K562 (cell line): ENCODE measurements at regions not wholly inside any gene's neighbourhood (a gene's known extent, or its start where the extent isn't known, plus 50 kb on each side); places are given as distances from the start of the nearest gene placed in this dataset.

Experiments used
- ATAC-seq: fragments of 200-7000 bp; cut with Tn5 transposase; 3 replicates; pipeline ENCODE4 v1.9.1; 2020; ENCODE audit warnings: moderate library complexity
- BruUV-seq: library from RNA; stranded (reverse); fragments of 400-500 nt; replicated peaks from 2 replicates; lab custom pipeline; 2021; lab: Mats Ljungman, UMichigan
- CTCF ChIA-PET: fragments of 300-600 bp; formaldehyde crosslinking; extraction: SDS; loops from one replicate; lab custom pipeline; 2021; ENCODE audit warnings: low intra/inter-chr PET ratio; lab: Yijun Ruan, JAX
- POLR2A ChIA-PET: fragments of 300-600, 350-650 bp; sonication (Branson Sonifier 250); formaldehyde crosslinking; extraction: SDS; loops from one replicate; lab custom pipeline; 2021; ENCODE audit warnings: antibody characterized with exemption, inconsistent platforms; lab: Yijun Ruan, JAX
- DNase-seq, 4 experiments: peaks; one replicate each; pipeline versions ENCODE4 v3.0.0 to v3.0.0-alpha.2; 2011 to 2018; ENCODE audit warnings: low spot score in 3 of 4, mixed read lengths in 3 of 4; ENCODE audit errors: extremely low read depth in 1 of 4
- FAIRE-seq: peaks from 2 replicates; lab custom pipeline; 2011; peaks lifted over from hg19 to GRCh38; lab: Jason Lieb, UNC
- H2AFZ ChIP-seq: 2 replicates; pipeline ENCODE4 v1.6.0; 2011; ENCODE audit warnings: low read depth, low read length, control low read depth, inconsistent platforms
- H3K27ac ChIP-seq: fragments of 200-600 bp; 3 replicates; pipeline ENCODE4 v1.8.0; 2011; ENCODE audit warnings: low read depth, mild to moderate bottlenecking, control low read depth, inconsistent platforms, low read length, moderate library complexity, mixed read lengths; ENCODE audit errors: extremely low read depth
- H3K27me3 ChIP-seq, 2 experiments: fragments of 300-600 bp in 1 of 2; 2 replicates in 1 of 2; 3 replicates in 1 of 2; pipeline versions ENCODE4 v1.6.0 to v1.8.0; 2011; ENCODE audit warnings: inconsistent platforms in 2 of 2, low read length in 2 of 2, mild to moderate bottlenecking in 1 of 2, mixed read lengths in 1 of 2, moderate library complexity in 1 of 2; ENCODE audit not compliant: control insufficient read depth in 2 of 2, insufficient read depth in 2 of 2
- H3K36me3 ChIP-seq: fragments of 300-600 bp; 3 replicates; pipeline ENCODE4 v1.8.0; 2011; ENCODE audit warnings: mild to moderate bottlenecking, low read length, inconsistent platforms; ENCODE audit not compliant: control insufficient read depth, insufficient read depth
- H3K4me1 ChIP-seq, 2 experiments: fragments of 200-600 bp in 1 of 2; replicated peaks in 1 of 2; 2 replicates in 1 of 2; 3 replicates in 1 of 2; pipeline versions ENCODE4 v1.5.1 to v1.8.0; 2011; ENCODE audit warnings: inconsistent platforms in 2 of 2, low read length in 2 of 2, mild to moderate bottlenecking in 1 of 2, mixed read lengths in 1 of 2, moderate library complexity in 1 of 2; ENCODE audit not compliant: control insufficient read depth in 2 of 2, insufficient read depth in 2 of 2
- H3K4me2 ChIP-seq: 2 replicates; pipeline ENCODE4 v1.6.1; 2011; ENCODE audit warnings: low read length, control low read depth, inconsistent platforms, mixed read lengths; ENCODE audit not compliant: insufficient read depth
- H3K4me3 ChIP-seq: fragments of 200-600 bp; sonication (generic), shearing (Covaris generic); 2 replicates; pipeline ENCODE4 v1.5.1; 2016; ENCODE audit warnings: control low read depth, inconsistent platforms
- H3K79me2 ChIP-seq: fragments of 200-600 bp; 3 replicates; pipeline ENCODE4 v1.8.0; 2011; ENCODE audit warnings: low read length, inconsistent platforms; ENCODE audit not compliant: control insufficient read depth, insufficient read depth
- H3K9ac ChIP-seq, 2 experiments: 2 replicates each; pipeline versions ENCODE4 v1.6.0 to v1.6.1; 2011; ENCODE audit warnings: low read depth in 2 of 2, low read length in 2 of 2, control low read depth in 1 of 2, inconsistent platforms in 1 of 2, mild to moderate bottlenecking in 1 of 2, mixed read lengths in 1 of 2; ENCODE audit not compliant: insufficient read depth in 1 of 2
- H3K9me1 ChIP-seq: one replicate; pipeline ENCODE4 v1.6.0; 2011; ENCODE audit warnings: inconsistent platforms, mild to moderate bottlenecking, low read length, moderate library complexity; ENCODE audit not compliant: control insufficient read depth, insufficient read depth
- H3K9me3 ChIP-seq: replicated peaks from 2 replicates; pipeline ENCODE4 v1.5.1; 2011; ENCODE audit warnings: low read depth, low read length, inconsistent platforms; ENCODE audit not compliant: control insufficient read depth, insufficient read depth
- H4K20me1 ChIP-seq: replicated peaks from 2 replicates; pipeline ENCODE4 v1.6.1; 2011; ENCODE audit warnings: low read length, inconsistent platforms, mixed read lengths; ENCODE audit not compliant: control insufficient read depth, insufficient read depth
- CHD4 ChIP-seq: fragments of 200-600 bp; sonication (generic); IDR thresholded peaks from 3 replicates; pipeline ENCODE4 v1.6.1; 2012; ENCODE audit warnings: low read depth, mild to moderate bottlenecking, mixed read lengths, low read length, inconsistent platforms; ENCODE audit not compliant: insufficient read depth, insufficient replicate concordance, poor library complexity, severe bottlenecking
- CTCF ChIP-seq, 3 experiments: IDR thresholded peaks in 2 of 3; conservative IDR thresholded peaks in 1 of 3; 2 replicates each; pipeline ENCODE4 v1.5.1; 2011 to 2012; ENCODE audit warnings: low read length in 3 of 3, mild to moderate bottlenecking in 3 of 3, control low read depth in 2 of 3, improper control_type of control experiment in 1 of 3, inconsistent platforms in 1 of 3, low read depth in 1 of 3, mixed read lengths in 1 of 3, moderate library complexity in 1 of 3; ENCODE audit not compliant: insufficient read depth in 2 of 3
- ELF1 ChIP-seq: fragments of 200-800 bp; sonication (Bioruptor generic); IDR thresholded peaks from 2 replicates; pipeline ENCODE4 v1.6.1; 2016; ENCODE audit warnings: missing genetic modification characterization, missing compliant biosample characterization
- EWSR1 ChIP-seq: fragments of 450-650 bp; IDR thresholded peaks from 2 replicates; pipeline ENCODE4 v1.6.1; 2018; ENCODE audit warnings: borderline replicate concordance, mild to moderate bottlenecking, low read depth, moderate library complexity; ENCODE audit not compliant: partially characterized antibody
- HDAC1 ChIP-seq, 2 experiments: fragments of 450-650 bp; IDR thresholded peaks; 2 replicates each; pipeline ENCODE4 v1.6.1; 2016 to 2017; ENCODE audit warnings: inconsistent platforms in 1 of 2, mild to moderate bottlenecking in 1 of 2, moderate library complexity in 1 of 2
- MTA2 ChIP-seq: fragments of 450-650 bp; IDR thresholded peaks from 2 replicates; pipeline ENCODE4 v1.6.1; 2016; ENCODE audit warnings: low read depth
- MTF1 ChIP-seq: fragments of 250-450 bp; sonication (Bioruptor Pico); IDR thresholded peaks from 2 replicates; pipeline ENCODE4 v1.9.0; 2021; ENCODE audit warnings: moderate library complexity, mild to moderate bottlenecking, inconsistent platforms, borderline replicate concordance
- NCOA4 ChIP-seq: fragments of 450-650 bp; IDR thresholded peaks from 2 replicates; pipeline ENCODE4 v1.6.1; 2018; ENCODE audit warnings: mild to moderate bottlenecking; ENCODE audit not compliant: partially characterized antibody
- RBFOX2 ChIP-seq: fragments of 200-400 bp; formaldehyde crosslinking; IDR thresholded peaks from 2 replicates; pipeline ENCODE4 v1.6.1; 2017; ENCODE audit warnings: low read depth, mild to moderate bottlenecking, low read length, moderate library complexity
- RCOR1 ChIP-seq, 2 experiments: IDR thresholded peaks; 2 replicates each; pipeline ENCODE4 v1.6.1; 2012; ENCODE audit warnings: low read depth in 2 of 2, low read length in 2 of 2, borderline replicate concordance in 1 of 2, improper control_type of control experiment in 1 of 2
- SMAD2 ChIP-seq: fragments of 150-350 bp; IDR thresholded peaks from 2 replicates; pipeline ENCODE4 v1.6.1; 2014; ENCODE audit warnings: low read depth, mild to moderate bottlenecking, low read length
- ZFP1 ChIP-seq: fragments of 450-650 bp; formaldehyde crosslinking; IDR thresholded peaks from 2 replicates; pipeline ENCODE4 v1.4.0; 2020; ENCODE audit warnings: mild to moderate bottlenecking, mixed read lengths
- ZNF133 ChIP-seq: fragments of 250-450 bp; sonication (Bioruptor Pico); IDR thresholded peaks from 2 replicates; pipeline ENCODE4 v1.4.0; 2020; ENCODE audit warnings: mild to moderate bottlenecking
- ZNF197 ChIP-seq: fragments of 200-800 bp; sonication (Bioruptor generic); IDR thresholded peaks from 2 replicates; pipeline ENCODE4 v1.6.1; 2016; ENCODE audit warnings: low read depth, missing genetic modification characterization, missing compliant biosample characterization
- ZNF239 ChIP-seq: fragments of 250-450 bp; sonication (Bioruptor Pico); IDR thresholded peaks from 2 replicates; pipeline ENCODE4 v1.4.0; 2020; ENCODE audit warnings: mild to moderate bottlenecking
- ZNF445 ChIP-seq: fragments of 250-450 bp; sonication (Bioruptor Pico); IDR thresholded peaks from 2 replicates; pipeline ENCODE4 v1.4.0; 2020; ENCODE audit warnings: low read depth, mild to moderate bottlenecking, moderate library complexity
- WGBS: fragments of 100-300 bp; shearing (Covaris generic); methylation state at CpG from one replicate; pipeline ENCODE4 v1.1.6; 2016; ENCODE audit warnings: low coverage, mixed read lengths; ENCODE audit not compliant: insufficient coverage; ENCODE audit errors: missing lambda C conversion rate; 5-methylcytosine and 5-hydroxymethylcytosine counted together
- in situ Hi-C: fragments of 300-500 bp; cut with MboI; formaldehyde crosslinking; loops from 4 replicates; pipeline ENCODE4 v1.15.0; 2018; ENCODE audit warnings: inconsistent platforms, mixed read lengths
- intact Hi-C: fragments of 100-400 bp; cut with micrococcal nuclease; formaldehyde crosslinking; loops from 2 replicates; pipeline ENCODE4 v1.14.2; 2022
- TF ChIP-seq, protein P1 (sequence below): fragments of 250-450 bp; sonication (Bioruptor Pico); IDR thresholded peaks from 2 replicates; pipeline ENCODE4 v1.9.0; 2021; ENCODE audit warnings: mild to moderate bottlenecking, inconsistent platforms

DNA sequence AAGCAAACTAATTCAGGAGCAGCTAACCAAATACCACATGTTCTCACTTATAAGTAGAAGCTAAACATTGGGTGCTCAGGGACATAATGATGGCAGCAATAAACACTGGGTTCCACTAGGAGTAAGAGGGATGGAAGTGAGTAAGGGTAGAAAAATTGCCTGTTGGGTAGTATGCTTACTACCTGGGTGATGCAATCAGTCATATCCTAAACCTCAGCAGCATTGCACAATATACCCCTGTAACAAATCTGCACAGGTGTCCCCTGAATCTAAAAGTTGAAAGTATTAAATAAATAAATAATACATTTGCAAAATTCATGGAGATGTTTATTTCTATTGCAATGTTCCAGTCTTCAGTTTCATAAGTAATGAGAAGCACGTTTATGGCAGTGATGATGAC, 409.8 kb upstream of the FOXG1 start:
- no TSS peak for BruUV-seq
- no peak overlapping the region for H3K9ac ChIP-seq
- WGBS = 0% methylated on average over 1 of the region's 1 CpG
- H3K27ac ChIP-seq = no peak overlapping the region
- H3K27me3 ChIP-seq = no peaks in the 10 kb centered on the region
- H3K79me2 ChIP-seq = no peaks in the 10 kb centered on the region
- H3K9me1 ChIP-seq = no peaks in the 10 kb centered on the region
- H3K4me1 ChIP-seq = no peaks in the 10 kb centered on the region
- H3K9me3 ChIP-seq = no peaks in the 10 kb centered on the region
- TF ChIP-seq ELF1 (tag) (no peak), CHD4 (no peak), NCOA4 (no peak), HDAC1 (IDR thresholded peaks at IDR 0.05) (no peak), ZFP1 (CRISPR knock-in tag) (no peak), RCOR1 (IDR thresholded peaks at IDR 0.05; ENCODE audit: borderline replicate concordance in 1 of 2, low read depth in 2 of 2, low read length in 2 of 2) (no peak), ZNF197 (CRISPR knock-in tag) (no peak), ZNF239 (CRISPR knock-in tag) (no peak), MTA2 (no peak), MTF1 (CRISPR knock-in tag) (no peak), ZNF133 (CRISPR knock-in tag) (no peak), CTCF (IDR thresholded peaks at IDR 0.05 in 2 of 3, conservative IDR thresholded peaks at IDR 0.05 in 1 of 3; ENCODE audit: insufficient read depth in 2 of 3, low read depth in 1 of 3, low read length in 3 of 3) (no peak), SMAD2 (no peak), EWSR1 (no peak), ZNF445 (CRISPR knock-in tag) (no peak), RBFOX2 (no peak)
- TF ChIP-seq, protein P1, sequence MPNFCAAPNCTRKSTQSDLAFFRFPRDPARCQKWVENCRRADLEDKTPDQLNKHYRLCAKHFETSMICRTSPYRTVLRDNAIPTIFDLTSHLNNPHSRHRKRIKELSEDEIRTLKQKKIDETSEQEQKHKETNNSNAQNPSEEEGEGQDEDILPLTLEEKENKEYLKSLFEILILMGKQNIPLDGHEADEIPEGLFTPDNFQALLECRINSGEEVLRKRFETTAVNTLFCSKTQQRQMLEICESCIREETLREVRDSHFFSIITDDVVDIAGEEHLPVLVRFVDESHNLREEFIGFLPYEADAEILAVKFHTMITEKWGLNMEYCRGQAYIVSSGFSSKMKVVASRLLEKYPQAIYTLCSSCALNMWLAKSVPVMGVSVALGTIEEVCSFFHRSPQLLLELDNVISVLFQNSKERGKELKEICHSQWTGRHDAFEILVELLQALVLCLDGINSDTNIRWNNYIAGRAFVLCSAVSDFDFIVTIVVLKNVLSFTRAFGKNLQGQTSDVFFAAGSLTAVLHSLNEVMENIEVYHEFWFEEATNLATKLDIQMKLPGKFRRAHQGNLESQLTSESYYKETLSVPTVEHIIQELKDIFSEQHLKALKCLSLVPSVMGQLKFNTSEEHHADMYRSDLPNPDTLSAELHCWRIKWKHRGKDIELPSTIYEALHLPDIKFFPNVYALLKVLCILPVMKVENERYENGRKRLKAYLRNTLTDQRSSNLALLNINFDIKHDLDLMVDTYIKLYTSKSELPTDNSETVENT (CRISPR knock-in tag) = no peak
- no peak overlapping the region for H2AFZ ChIP-seq
- POLR2A ChIA-PET = no interaction called here
- no peak overlapping the region for H3K4me3 ChIP-seq
- H3K36me3 ChIP-seq = no peaks in the 10 kb centered on the region
- ATAC-seq (no peak), FAIRE-seq (no peak), DNase-seq (no peak)
- no peak overlapping the region for H3K4me2 ChIP-seq
- CTCF ChIA-PET = no interaction called here
- no peaks in the 10 kb centered on the region for H4K20me1 ChIP-seq
- in situ Hi-C loops = no loop called here
- intact Hi-C loops = no loop called here
